Heart left ventricle (tissue), 16 donors: ENCODE measurements at regions not wholly inside any gene's neighbourhood (a gene's known extent, or its start where the extent isn't known, plus 50 kb on each side); places are given as distances from the start of the nearest gene placed in this dataset.

Experiments
- ATAC-seq, 4 donors: fragments of 200-7000 bp; cut with Tn5 transposase; one replicate each; pipeline ENCODE4 v1.9.1; 2020 to 2022; ENCODE audit warnings: moderate library complexity in 4 of 4, mild to moderate bottlenecking in 3 of 4, moderate number of reproducible peaks in 1 of 4
- DNase-seq, 5 donors: peaks; one replicate each; pipeline ENCODE4 v3.0.0-alpha.2; 2020
- H3K27ac ChIP-seq, 12 donors: fragments of 200-600 bp; sonication (generic) in 4 of 12; one replicate each; pipeline versions ENCODE4 v1.5.0 to v1.8.0; 2016 to 2022; ENCODE audit warnings: mild to moderate bottlenecking in 2 of 12
- H3K27me3 ChIP-seq, 9 donors: fragments of 200-600 bp; sonication (generic) in 2 of 9; one replicate each; pipeline versions ENCODE4 v1.5.1 to v1.8.0; 2016 to 2022; ENCODE audit warnings: mild to moderate bottlenecking in 3 of 9
- H3K36me3 ChIP-seq, 9 donors: fragments of 200-600 bp; sonication (generic) in 2 of 9; one replicate each; pipeline versions ENCODE4 v1.5.0 to v1.8.0; 2018 to 2022; ENCODE audit warnings: mild to moderate bottlenecking in 2 of 9
- H3K4me1 ChIP-seq, 12 donors: fragments of 200-600 bp; sonication (generic) in 4 of 12; one replicate each; pipeline versions ENCODE4 v1.5.0 to v1.8.0; 2016 to 2022; ENCODE audit warnings: mild to moderate bottlenecking in 3 of 12
- H3K4me3 ChIP-seq, 12 donors: fragments of 200-600 bp; sonication (generic) in 4 of 12; one replicate each; pipeline versions ENCODE4 v1.5.0 to v1.8.0; 2017 to 2022; ENCODE audit warnings: mild to moderate bottlenecking in 9 of 12, moderate library complexity in 4 of 12
- H3K9me3 ChIP-seq, 12 donors: fragments of 200-600 bp; sonication (generic) in 4 of 12; one replicate each; pipeline versions ENCODE4 v1.5.0 to v1.8.0; 2016 to 2022; ENCODE audit warnings: mild to moderate bottlenecking in 1 of 12
- CTCF ChIP-seq, 12 donors: fragments of 200-600 bp; sonication (generic) in 4 of 12; IDR thresholded peaks; one replicate each; pipeline versions ENCODE4 v1.5.0 to v1.8.0; 2018 to 2022; ENCODE audit warnings: antibody characterized with exemption in 12 of 12, mild to moderate bottlenecking in 5 of 12
- POLR2A ChIP-seq, 2 donors: fragments of 450-650 bp; IDR thresholded peaks; one replicate each; pipeline ENCODE4 v1.6.1; 2017; ENCODE audit warnings: antibody characterized with exemption in 2 of 2, mild to moderate bottlenecking in 2 of 2, moderate library complexity in 2 of 2
- WGBS, 4 donors: extraction: QIAGEN DNeasy Blood & Tissue Kit in 2 of 4; methylation state at CpG; one replicate each; pipeline versions ENCODE4 v1.1.5 to v1.1.7; 2013 to 2018; 5-methylcytosine and 5-hydroxymethylcytosine counted together
- intact Hi-C, 10 donors: fragments of 100-400 bp; cut with DNase I; formaldehyde crosslinking; loops; one replicate each; pipeline versions ENCODE4 v1.11.1 to v1.14.2; 2022
- donor health status: ischemic (EF 13 %, LVEDD 7.1; RV severe dilation, severe dysfunction).
- donor health status: healthy with polysubstance abuse.
- donor health status: DM: no; HTN: yes; CAD: no.
- donor health status: DM: no; HTN: no; CAD: no.
- donor health status: ischemic (EF 25% LVEDD 6.9; RV normal size, moderate dysfunction).
- donor health status: ischemic (EF 25% LVEDD 5.7; RV mildly dilated, moderate dysfunction).
- donor health status: healthy.
- donor health status: DM: yes; HTN: yes; CAD: no.
- donor health status: ischemic (EF 35%, LVEDD 5.7; RV mildly dilated, moderate dysfunction).
- donor health status: nonischemic (EF 11% LVEDD 7.7; RV severe dilation, severe dysfunction).
- donor health status: DM: yes; HTN: yes; CAD: no.
- donor health status: PGD.
- donor health status: ischemic (EF 29% LVEDD 5.4; RV normal size, mild dysfunction).
- donor health status: nonischemic (EF 23%, LVEDD 6.1; RV moderate dilation, normal function).

GRCh38 chr7:24457219-24457558 is 116.1 kb upstream of the PALS2 start:
- Histone ChIP-seq H3K9me3 (no peaks in the 10 kb centered on the region), H3K4me3 (no peak overlapping the region), H3K27ac (no peak overlapping the region), H3K4me1 (no peaks in the 10 kb centered on the region), H3K27me3 (no peaks in the 10 kb centered on the region), H3K36me3 (no peaks in the 10 kb centered on the region)
- 46 to 71% (median 59%) methylated on average over 2 of the region's 2 CpGs for WGBS, 4 donors
- TF ChIP-seq POLR2A (IDR thresholded peaks at IDR 0.05) (no peak), CTCF (IDR thresholded peaks at IDR 0.05) (no peak)
- ATAC-seq, result no peak
- intact Hi-C loops, result no loop called here
- DNase-seq, result no peak

- Histone ChIP-seq H3K36me3 (no peaks in the 10 kb centered on the region), H3K27ac (no peak overlapping the region), H3K9me3 (no peaks in the 10 kb centered on the region), H3K27me3 (no peaks in the 10 kb centered on the region), H3K4me1 (no peaks in the 10 kb centered on the region), H3K4me3 (no peak overlapping the region)
- 49 to 70% (median 63%) methylated on average over 2 of the region's 2 CpGs for WGBS, 4 donors
- DNase-seq (no peak), ATAC-seq (no peak)
- no peak for TF ChIP-seq POLR2A (IDR thresholded peaks at IDR 0.05)
- TF ChIP-seq CTCF (IDR thresholded peaks at IDR 0.05), result no peak
- intact Hi-C loops, result no loop called here
Observed at GRCh38 chr7:24462117-24462516, 111.1 kb upstream of the PALS2 start.

- Histone ChIP-seq H3K27me3 (no peaks in the 10 kb centered on the region), H3K4me1 (no peaks in the 10 kb centered on the region), H3K4me3 (no peak overlapping the region), H3K36me3 (no peaks in the 10 kb centered on the region), H3K27ac (no peak overlapping the region), H3K9me3 (no peaks in the 10 kb centered on the region)
- DNase-seq (no peak), ATAC-seq (no peak)
- intact Hi-C loops, result no loop called here
- WGBS, 4 donors, result 76 to 84% (median 81%) methylated on average over 2 of the region's 2 CpGs
- TF ChIP-seq CTCF (IDR thresholded peaks at IDR 0.05), result no peak
- no peak for TF ChIP-seq POLR2A (IDR thresholded peaks at IDR 0.05)
Observed at GRCh38 chr7:24462984-24463383, 110.3 kb upstream of the PALS2 start.

- H3K9me3 ChIP-seq, result no peaks in the 10 kb centered on the region
- WGBS, 4 donors, result 84 to 95% (median 92%) methylated on average over 1 of the region's 1 CpG
- no peak overlapping the region for H3K4me3 ChIP-seq
- intact Hi-C loops, result no loop called here
- no peak overlapping the region for H3K27ac ChIP-seq
- no peak for TF ChIP-seq CTCF (IDR thresholded peaks at IDR 0.05)
- TF ChIP-seq POLR2A (IDR thresholded peaks at IDR 0.05), result no peak
- DNase-seq (no peak), ATAC-seq (no peak)
- H3K4me1 ChIP-seq, result no peaks in the 10 kb centered on the region
- H3K36me3 ChIP-seq, result no peaks in the 10 kb centered on the region
- no peaks in the 10 kb centered on the region for H3K27me3 ChIP-seq
Observed at GRCh38 chr7:24463474-24463873, 109.8 kb upstream of the PALS2 start.
